ENCODE measurements at regions not wholly inside any gene's neighbourhood (a gene's known extent, or its start where the extent isn't known, plus 50 kb on each side); places are given as distances from the start of the nearest gene placed in this dataset.
"Not testable (repeated sequence)": the region's sequence is repeated elsewhere in the genome, so short reads cannot be mapped to it uniquely, and the experiment has no call there.

DNA sequence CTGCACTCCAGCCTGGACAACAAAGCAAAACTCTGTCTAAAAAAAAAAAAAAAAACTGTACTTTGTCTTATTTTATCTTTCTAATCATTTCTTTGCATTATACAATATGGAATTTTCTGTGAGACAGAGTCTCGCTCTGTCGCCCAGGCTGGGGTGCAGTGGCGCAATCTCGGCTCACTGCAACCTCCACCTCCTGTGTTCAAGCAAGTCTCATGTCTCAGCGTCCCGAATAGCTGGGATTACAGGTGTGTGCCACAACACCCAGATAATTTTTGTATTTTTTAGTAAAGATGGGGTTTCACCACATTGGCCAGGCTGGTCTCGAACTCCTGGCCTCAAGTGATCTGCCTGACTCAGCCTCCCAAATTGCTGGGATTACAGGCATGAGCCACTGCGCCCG is 90.0 kb downstream of the MRPL14 start:
- TF ChIP-seq, protein P1, sequence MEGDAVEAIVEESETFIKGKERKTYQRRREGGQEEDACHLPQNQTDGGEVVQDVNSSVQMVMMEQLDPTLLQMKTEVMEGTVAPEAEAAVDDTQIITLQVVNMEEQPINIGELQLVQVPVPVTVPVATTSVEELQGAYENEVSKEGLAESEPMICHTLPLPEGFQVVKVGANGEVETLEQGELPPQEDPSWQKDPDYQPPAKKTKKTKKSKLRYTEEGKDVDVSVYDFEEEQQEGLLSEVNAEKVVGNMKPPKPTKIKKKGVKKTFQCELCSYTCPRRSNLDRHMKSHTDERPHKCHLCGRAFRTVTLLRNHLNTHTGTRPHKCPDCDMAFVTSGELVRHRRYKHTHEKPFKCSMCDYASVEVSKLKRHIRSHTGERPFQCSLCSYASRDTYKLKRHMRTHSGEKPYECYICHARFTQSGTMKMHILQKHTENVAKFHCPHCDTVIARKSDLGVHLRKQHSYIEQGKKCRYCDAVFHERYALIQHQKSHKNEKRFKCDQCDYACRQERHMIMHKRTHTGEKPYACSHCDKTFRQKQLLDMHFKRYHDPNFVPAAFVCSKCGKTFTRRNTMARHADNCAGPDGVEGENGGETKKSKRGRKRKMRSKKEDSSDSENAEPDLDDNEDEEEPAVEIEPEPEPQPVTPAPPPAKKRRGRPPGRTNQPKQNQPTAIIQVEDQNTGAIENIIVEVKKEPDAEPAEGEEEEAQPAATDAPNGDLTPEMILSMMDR (IDR thresholded peaks at IDR 0.05): not testable (repeated sequence)
- TF ChIP-seq POLR2A (IDR thresholded peaks at IDR 0.05): not testable (repeated sequence)
